ENCODE measurements at regions not wholly inside any gene's neighbourhood (a gene's known extent, or its start where the extent isn't known, plus 50 kb on each side); places are given as distances from the start of the nearest gene placed in this dataset.

DNA sequence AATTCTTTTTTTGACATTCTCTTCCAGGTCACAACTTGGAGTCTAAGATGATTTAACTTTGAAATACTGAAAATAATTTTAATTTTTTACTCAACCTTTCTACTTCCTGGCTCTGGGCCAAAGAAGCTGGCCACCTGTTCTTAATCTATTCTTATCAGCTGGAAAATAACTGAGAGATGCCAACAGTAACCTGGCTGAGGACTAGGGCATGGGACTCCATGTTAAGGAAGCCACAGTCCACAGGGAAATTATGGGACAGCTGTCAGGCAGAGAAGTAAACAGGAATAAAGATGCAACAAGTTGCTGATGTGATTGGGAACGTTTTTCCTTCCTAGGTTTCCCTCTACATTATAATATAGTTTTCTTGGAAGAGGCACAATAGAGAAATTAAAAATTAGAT lies 84.7 kb upstream of the CPNE4 start:
- TF ChIP-seq CEBPB (IDR thresholded peaks at IDR 0.05) (no peak), YY1 (IDR thresholded peaks at IDR 0.05; ENCODE audit: low read depth) (no peak), TAF1 (IDR thresholded peaks at IDR 0.05; ENCODE audit: low read depth) (no peak), EGR1 (IDR thresholded peaks at IDR 0.05) (no peak), FOXM1 (IDR thresholded peaks at IDR 0.05; ENCODE audit: borderline replicate concordance, low read depth) (no peak), TCF12 (IDR thresholded peaks at IDR 0.05; ENCODE audit: low read depth) (no peak), RAD21 (IDR thresholded peaks at IDR 0.05; ENCODE audit: low read depth) (no peak), ZBTB7A (IDR thresholded peaks at IDR 0.05; ENCODE audit: low read depth) (no peak), TEAD4 (IDR thresholded peaks at IDR 0.05) (no peak), CREB1 (IDR thresholded peaks at IDR 0.05; ENCODE audit: low read depth) (no peak)
- TF ChIP-seq, protein P1, sequence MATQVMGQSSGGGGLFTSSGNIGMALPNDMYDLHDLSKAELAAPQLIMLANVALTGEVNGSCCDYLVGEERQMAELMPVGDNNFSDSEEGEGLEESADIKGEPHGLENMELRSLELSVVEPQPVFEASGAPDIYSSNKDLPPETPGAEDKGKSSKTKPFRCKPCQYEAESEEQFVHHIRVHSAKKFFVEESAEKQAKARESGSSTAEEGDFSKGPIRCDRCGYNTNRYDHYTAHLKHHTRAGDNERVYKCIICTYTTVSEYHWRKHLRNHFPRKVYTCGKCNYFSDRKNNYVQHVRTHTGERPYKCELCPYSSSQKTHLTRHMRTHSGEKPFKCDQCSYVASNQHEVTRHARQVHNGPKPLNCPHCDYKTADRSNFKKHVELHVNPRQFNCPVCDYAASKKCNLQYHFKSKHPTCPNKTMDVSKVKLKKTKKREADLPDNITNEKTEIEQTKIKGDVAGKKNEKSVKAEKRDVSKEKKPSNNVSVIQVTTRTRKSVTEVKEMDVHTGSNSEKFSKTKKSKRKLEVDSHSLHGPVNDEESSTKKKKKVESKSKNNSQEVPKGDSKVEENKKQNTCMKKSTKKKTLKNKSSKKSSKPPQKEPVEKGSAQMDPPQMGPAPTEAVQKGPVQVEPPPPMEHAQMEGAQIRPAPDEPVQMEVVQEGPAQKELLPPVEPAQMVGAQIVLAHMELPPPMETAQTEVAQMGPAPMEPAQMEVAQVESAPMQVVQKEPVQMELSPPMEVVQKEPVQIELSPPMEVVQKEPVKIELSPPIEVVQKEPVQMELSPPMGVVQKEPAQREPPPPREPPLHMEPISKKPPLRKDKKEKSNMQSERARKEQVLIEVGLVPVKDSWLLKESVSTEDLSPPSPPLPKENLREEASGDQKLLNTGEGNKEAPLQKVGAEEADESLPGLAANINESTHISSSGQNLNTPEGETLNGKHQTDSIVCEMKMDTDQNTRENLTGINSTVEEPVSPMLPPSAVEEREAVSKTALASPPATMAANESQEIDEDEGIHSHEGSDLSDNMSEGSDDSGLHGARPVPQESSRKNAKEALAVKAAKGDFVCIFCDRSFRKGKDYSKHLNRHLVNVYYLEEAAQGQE (IDR thresholded peaks at IDR 0.05; ENCODE audit: low read depth): no peak
- TF ChIP-seq, protein P2, sequence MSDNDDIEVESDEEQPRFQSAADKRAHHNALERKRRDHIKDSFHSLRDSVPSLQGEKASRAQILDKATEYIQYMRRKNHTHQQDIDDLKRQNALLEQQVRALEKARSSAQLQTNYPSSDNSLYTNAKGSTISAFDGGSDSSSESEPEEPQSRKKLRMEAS (IDR thresholded peaks at IDR 0.05): no peak

All from Ishikawa (cell line).